Bone marrow (tissue), 2 donors: ENCODE measurements at regions not wholly inside any gene's neighbourhood (a gene's known extent, or its start where the extent isn't known, plus 50 kb on each side); places are given as distances from the start of the nearest gene placed in this dataset.

Experiments used
- DNase-seq, 2 donors: peaks; one replicate each; lab custom pipeline; 2025; lab: John Stamatoyannopoulos, UW

DNA sequence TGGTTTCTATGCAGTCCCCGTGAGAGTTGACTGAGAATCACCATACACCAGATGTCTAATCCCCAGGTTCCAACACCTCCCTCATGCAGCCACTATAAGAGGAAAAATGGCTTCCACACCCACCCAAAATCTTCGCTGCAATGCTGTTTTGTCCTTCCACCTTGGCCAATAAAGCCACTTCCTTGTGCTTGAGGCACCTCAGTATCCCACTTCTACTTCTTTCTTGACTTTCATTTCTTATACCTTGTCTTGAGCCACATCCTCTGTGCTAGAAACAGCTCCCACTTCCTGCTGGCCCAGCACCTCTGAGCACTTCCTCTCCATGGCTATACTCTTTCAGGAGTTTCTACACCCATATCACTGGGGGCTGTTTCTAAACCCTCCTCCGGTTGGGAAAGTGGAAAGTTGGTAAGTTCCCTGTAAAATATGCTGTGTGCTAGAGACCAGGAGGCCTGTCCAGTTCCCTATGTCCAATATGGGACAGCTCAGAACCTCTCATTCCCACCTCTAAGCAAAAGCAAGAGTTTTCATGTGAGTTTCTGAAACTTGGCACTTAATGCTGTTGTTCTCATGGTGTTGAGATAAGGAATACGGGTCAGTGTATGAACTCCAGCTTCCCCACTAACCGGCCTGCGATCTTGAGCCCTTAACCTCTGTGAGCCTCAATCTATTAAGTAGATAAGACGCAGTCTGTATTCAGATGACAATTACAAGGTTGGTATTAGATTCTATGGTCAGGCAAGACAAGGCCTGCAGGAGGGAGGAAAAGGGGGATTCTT, 209.1 kb upstream of the ID2 start:
- DNase-seq, result no peak

DNA sequence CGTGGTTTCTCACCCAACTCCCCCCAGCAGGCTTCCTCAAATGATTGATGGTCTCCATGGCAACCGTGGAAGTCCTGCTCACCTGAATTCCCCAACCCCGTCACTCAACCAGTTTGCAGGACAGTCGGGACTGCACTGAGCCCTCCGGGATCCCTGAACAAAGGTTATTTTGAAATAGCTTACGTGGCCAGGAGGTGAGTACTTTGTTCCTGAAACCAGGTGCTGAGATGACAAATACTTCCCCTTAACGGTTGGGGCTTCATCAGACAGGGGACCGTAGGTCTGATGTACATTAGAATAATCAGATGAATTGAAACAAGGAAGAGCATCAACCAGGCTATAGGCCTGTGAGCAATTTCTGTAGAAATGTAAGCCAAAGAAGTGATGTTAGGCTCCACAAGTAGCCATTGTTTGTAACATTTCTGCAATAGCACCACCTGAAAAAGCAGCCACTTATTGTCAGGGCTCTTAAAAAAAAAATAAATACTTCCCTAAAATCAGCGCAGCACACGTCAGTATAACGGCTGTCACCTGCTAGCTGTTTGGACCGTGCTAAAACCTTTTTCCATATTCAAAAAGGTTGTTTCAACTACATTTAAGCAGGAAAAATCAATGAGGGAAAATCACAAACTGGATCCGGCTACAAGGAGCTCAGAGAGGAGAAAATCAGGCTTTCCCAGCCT, 206.4 kb upstream of the ID2 start:
- DNase-seq, result no peak

DNA sequence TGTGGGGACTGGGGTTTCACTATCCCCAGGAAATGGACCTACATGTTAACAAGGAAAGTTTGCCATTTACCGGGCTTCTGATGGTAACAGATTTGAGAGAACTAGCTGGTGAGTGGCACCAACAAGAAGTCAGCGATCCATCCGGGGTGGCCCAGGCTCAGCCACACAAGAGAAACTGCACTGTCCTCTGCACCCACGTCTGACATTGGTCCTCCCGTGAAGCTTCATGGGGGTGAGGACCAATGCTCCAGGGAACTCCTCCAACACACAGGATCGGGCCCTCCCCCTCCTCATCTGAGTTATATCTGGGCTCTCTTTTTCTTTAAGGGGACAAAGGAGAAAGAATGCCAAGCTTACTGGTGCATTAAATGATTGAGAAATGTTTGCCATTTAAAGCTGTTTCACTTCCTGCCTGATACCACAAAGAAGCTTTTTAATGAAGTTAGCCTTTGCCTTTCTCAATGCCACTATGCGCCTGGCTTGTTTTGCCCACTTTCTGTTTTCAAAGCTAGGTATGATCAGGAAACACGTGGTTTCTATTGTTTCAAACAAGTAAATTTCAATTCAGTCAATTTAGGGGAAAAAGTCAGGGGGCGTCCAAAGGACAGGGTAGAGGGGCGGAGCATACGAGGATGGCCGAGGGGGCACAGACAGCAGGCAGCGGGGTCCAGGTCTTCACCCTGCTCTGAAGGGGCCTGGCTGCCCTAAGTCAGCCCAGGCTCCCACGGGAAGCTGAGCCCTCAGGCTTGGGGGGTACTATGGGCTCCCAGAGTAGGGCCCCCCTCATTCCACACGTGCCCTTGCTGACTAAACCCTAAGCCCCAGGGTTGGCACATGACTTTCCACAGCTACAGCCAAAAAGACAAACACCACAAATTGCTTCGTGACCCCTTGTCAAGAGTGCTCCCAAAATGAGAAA, 204.0 kb upstream of the ID2 start:
- DNase-seq, result peak; percentile 21 to 80

DNA sequence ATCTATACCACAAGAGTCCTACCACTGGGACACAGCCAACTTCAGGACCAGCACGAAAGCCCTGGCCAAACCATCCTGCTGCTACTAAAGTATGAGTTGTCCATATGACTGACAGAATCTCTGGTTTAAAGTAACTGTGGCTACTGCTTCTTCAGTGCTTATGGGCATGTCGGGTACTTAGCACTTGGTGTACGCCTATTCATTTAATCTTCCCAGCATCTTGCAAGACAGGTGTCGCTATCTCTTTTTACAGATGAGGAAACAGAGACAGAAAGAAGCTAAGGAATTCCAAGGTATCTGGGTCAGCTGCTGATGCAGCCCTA, 203.4 kb upstream of the ID2 start:
- no peak for DNase-seq

DNA sequence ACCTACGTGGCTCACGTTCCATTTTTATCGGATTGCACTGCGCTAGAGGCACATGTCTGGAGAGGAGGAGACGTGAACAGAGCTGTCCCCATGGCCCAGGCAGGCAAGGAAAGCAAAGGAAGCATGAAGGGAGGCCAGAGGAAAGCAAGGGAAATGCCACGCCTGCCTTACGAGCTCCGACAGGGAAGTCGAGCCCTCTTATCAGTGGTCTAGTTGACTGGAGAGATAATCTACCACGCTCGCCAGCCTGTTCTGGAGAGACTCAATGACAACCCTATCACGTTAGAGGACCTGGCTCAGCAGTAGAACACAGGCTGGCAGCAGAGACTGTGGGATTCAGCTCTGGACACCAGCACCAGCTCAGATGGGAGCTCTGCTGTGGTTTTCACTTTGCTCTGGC, 202.6 kb upstream of the ID2 start:
- no peak for DNase-seq

DNA sequence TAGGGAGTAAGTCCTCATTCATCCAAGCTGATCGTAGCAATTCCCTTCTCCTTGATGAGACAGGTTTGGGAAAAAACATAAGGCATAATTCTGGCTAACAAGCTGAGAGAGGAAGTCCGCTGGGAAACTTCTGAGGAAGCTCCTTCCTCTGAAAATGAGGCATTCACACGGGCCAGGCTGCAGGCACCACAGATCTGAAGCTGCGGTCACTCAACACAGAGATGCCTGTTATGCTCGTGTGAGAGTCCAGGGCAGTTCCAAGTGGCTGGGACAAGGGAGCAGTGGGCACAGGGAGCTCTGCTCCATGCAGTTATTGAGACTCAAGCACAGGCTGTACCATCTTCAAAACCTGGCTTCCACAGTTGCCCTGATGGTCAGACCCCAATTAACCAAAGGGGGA, 200.9 kb upstream of the ID2 start:
- DNase-seq, result no peak

DNA sequence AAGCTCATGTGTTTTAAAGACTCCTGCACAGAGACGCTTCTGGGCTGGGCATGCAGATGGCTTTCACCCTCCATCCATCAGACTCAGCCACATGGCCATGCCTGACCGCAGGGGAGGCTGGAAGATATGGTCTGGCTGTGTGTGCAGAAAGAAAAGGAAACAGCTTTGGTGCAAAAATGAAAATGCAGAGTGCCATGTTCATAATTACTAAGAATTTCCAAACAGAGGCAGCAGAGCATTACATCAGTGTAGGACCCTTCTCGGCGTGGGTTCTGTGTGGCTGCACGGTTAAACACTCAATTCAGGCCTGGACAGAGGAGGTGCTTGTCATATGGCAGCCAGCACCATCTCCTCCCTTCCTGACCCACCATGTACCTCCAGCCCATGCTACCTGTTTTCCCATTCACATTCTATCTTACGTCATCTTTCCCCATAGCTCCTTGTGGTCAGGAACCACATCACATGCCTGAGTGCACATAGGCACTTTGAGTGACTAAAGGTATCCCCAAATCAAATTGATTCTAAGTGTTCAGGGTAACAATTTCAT, 200.3 kb upstream of the ID2 start:
- DNase-seq, result peak in 1 of 2 donors; percentile 57

DNA sequence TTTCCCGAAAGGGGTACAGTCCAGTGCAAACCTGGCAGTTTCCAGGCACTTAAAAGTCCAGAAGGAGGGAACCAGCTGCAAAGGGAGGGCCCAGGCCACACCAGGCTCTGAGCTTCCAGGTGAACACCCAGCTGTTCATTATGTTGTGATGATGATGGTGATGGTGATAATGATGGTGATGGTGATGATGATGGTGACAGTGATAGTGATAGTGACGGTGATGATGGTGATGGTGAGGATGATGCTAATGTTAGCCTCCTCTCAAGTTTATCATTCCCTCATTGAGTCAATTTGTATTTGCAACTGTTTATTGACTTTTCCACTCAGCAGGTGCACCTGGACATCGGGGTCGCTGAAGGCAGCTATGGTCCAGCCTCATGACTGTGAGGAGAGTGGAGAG, 199.4 kb upstream of the ID2 start:
- DNase-seq, result no peak

DNA sequence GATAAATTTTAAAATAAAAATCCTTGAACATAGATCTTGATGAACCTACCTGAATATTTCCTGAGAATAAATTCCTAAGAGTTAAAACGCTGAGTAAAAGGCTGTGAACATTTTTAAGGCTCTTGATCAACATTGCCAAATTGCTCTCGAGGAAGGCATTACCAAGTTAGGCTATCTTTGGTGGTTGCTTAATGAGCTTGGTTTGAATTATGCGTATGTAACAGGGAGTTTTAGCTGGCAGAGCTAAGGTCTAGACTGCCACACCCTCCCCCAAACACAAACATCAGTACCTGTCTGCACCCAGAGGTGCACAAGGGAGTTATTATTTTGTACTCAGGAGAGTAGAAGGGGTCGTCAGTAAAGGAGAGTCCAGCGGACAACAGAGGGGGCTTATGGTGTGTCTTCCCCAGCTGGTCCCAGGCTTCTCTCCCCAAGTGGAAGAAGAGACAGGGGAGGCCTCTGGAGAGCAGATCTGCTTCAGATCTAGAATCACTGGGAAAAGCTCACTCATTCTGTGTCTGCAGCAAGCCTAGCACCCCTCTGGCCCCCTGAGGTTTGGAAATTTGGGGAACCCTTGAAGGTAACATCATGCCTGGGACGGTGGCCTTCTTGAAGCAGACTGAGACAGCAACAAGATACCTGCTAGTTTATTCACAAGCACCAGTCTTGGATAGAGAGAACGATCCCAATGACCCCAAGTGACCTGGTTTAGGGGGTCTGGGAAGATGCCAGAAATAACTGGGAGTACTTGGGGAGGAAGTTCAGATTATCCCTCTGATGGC, 197.2 kb upstream of the ID2 start:
- no peak for DNase-seq

DNA sequence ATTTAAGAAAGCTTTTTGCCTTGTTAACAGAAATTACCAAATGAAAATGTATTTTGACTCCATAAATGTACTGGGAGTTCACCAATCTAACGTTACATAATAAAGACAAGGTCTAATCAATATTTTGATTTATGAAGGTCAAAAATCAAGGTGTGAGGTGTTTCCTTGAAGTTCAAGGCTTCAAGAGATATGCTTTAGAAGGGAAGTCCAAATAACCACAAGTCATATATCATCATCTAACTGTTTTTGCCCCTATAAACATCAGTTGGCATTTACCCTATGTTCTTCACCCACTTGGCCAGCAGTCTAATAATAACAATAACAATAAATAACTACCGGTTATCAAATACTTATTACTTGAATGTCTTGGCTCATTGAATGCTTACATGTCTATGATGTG, 196.1 kb upstream of the ID2 start:
- DNase-seq, result no peak

DNA sequence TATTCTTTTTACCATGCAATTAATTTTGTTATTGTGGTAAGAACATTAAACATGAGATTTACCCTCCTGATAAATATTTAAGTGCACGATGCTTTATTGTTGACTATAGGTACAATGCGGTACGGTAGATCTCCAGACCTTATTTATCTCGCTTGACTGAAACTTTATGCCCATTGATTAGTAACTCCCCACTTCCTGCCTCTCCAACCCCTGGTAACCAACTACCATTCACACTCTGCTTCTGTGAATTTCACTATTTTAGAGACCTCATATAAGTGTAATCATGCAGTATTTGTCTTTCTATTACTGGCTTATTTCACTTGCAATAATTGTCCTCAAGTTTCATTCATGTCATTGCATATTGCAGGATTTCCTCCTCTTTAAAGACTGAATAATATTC, 195.7 kb upstream of the ID2 start:
- no peak for DNase-seq

DNA sequence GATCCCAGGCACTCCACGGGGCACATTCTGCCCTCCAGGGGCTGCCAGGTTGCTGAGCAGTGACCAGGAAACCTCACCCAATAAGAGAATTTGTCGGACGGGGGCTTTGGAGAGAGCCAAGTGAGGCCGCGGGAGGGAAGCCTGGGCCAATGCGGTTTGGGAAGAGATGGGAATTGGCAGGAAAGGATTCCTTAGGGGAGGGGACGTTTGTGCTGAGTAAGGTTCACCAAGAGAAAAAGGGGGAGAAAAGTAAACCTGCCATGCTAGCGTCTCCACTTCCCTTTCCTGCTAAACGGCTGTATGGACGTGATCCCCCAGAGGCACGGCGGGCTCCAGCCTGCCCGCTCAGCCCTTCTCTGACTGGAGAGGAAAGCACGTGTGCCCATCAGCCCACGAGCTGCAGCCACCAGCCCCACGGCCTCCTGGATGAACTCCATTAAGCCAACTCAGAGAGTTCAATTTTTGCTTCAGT, 194.4 kb upstream of the ID2 start:
- DNase-seq, result peak in 1 of 2 donors; percentile 32

DNA sequence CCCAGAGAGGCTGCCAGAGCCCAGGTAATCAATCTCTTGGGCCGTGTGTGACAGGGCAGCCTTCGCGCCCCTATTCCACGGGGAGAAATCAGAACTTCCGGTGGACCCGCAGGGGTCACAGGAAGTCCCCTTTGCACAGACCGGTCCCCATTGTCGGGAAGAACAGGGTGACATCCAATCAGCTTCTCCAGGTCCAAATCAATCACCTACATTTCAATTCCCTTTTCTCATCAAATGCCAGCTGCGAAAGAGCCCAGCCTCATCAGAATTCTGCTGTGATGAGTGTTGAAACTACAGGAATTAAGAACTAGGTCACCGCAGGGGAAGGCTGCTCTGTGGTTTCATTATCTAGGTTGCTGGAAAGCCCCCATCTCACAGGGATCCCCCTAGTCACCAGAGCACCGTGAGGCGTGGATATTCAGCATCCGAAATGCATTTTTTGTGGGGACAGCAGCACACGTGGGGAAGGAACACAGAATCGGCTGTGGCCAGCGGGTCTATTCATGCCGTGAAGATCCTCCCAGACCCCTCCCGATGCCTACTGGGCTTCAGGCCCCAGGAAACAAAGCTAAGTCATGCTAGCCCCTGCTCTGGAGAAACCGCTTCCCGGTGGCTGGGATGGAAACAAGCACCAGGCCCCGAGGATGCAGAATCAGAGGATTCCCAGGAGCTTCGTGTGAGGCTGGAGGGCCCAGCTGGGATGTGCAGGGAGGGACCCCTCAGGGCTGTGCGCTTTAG, 193.7 kb upstream of the ID2 start:
- peak in 1 of 2 donors; percentile 31 for DNase-seq

DNA sequence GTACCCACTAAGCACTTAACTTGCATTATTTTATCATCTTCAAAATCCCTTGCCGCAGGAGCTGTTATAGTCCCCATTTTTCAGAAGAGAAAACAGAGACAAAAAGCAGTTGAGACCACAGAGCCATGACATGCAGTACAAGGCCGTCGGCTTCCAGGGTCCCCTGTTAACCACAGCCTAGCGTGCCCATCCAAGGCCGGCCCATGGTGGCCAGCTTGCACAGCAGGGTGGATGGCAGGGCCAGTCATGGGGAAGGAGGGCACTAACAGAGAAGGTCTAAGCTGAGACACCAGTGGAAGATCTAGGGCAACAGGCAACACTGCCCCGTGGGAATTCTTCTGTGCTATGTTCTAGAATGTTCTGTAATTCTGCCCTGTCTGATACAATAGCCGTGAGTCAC, 192.6 kb upstream of the ID2 start:
- DNase-seq, result no peak

DNA sequence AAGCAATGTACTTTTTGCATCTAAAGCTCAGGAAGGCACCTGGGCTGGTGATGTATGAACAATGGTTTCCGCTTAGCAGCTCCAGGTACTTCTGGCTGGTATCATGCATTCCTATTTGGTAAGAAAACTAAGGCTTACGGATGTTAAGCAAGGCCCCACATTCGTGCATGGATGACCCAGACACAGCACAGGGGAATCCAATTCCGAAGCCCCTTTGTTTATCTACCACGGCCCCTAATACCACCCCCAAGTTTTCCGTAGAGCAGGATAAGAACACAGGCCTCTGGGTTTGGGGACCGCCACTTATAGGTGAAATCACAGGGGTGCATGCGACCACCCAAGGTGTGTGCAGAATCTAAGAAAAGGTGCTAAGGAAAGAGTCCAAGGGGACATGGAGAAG, 192.1 kb upstream of the ID2 start:
- DNase-seq, result no peak

DNA sequence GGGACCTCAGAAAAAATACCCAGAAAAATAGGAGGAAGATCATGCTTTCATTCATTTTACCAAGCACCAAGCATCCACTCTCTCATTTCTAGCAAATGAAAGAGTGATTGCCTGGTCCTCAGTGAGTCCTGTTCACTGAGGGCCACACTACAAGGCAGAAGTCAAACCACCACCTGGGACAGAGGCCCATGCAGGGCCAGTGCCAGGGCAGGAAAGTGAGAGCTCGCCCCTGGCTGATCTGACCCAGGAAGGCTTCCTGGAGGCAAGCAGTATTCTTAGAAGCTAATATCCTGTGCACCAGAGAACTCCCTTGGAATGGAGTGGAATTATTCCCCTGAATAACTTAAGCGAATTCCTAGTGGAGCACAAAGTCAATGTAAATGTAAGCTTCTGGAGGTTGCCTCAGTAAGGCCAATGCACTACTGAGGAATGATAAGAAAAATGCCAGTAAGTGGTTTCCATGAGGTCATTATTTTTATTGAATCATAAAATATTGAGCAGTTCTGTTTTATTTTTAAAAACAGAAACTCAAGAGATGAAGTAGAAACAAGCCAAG, 191.6 kb upstream of the ID2 start:
- no peak for DNase-seq

DNA sequence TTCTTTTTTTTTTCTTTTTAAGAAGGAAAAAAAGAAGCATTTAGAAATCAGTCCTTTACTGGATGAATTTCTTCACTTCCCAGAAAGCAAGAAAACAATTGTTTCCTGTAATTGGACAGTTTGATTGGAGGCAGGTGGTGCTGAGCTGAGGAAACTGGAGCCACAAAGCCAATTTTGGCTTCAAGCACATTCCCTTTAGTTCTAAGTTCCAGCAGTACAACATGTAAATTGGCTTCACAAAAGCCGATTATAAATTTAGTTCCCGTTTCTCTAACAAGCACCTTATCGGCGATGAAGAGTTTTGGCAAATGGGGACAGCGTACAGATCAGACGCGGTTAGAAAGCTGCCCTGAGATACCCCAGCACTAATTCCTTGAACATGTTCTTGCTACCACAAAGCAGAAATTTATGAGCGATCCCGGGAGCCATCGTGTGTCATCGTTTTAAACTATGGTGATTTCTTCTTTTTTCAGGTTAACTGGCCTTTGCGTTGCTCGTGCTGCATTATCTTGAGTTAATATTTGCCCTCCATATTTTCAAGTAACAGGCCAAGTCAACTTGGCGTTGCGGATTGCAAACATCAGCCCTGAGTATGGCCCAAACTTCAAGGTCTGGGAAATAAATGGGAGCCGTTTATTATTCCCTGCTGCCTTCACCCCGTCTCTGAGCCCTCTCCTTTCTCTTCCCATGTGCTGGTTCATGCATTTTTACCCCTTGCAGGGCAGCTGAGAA, 190.4 kb upstream of the ID2 start:
- no peak for DNase-seq

DNA sequence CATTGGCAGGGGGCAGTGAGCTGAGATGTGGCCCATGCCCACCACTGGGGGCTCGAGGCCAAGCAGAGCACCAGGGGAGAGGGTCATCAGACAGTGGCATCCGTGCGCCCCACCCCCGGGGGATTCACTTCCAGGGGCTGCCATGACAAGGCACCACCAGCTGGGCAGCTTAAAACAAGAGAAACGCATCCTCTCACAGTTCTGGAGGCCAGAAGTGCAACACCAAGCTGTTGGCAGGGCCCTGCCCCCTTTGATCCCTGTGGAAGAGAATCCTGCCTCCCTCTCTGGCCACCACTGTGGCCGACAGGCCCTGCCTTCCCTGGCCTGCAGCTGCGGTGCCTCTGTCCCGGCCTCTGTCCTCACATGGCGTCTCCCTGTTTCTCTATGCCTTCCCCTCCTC, 187.7 kb upstream of the ID2 start:
- no peak for DNase-seq

DNA sequence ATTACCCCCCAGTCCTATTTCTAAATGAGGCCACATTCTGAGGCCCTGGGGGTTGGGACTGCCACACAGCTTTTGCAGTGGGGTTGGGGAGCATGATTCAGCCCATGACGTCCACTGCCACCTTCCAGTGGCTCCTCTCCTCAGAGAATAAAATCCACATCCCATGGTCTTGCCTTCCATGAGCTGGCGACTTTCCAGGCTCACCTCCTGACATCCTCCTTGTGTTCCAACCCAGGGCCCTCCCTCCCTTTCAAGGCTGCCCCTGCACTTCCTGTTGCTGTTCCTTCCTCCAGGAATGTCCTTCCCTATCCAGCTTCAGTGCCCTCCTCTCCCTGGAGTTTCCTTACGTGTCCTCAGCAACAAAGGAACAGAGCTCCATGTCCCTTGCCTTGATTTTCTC, 187.3 kb upstream of the ID2 start:
- DNase-seq, result no peak
